Esophagus muscularis mucosa (tissue), 3 donors: ENCODE measurements at regions not wholly inside any gene's neighbourhood (a gene's known extent, or its start where the extent isn't known, plus 50 kb on each side); places are given as distances from the start of the nearest gene placed in this dataset.

ENCODE experiments used
- POLR2A ChIP-seq: fragments of 450-650 bp; IDR thresholded peaks from one replicate; pipeline ENCODE4 v1.6.1; 2017; ENCODE audit warnings: antibody characterized with exemption, moderate library complexity, mild to moderate bottlenecking, low read depth
- TF ChIP-seq, protein P1 (sequence below), 3 experiments: fragments of 200-600 bp in 2 of 3; fragments of 450-650 bp in 1 of 3; sonication (generic) in 2 of 3; IDR thresholded peaks; one replicate each; pipeline ENCODE4 v1.5.1; 2017 to 2019; ENCODE audit warnings: antibody characterized with exemption in 3 of 3, mild to moderate bottlenecking in 2 of 3, moderate library complexity in 1 of 3

DNA sequence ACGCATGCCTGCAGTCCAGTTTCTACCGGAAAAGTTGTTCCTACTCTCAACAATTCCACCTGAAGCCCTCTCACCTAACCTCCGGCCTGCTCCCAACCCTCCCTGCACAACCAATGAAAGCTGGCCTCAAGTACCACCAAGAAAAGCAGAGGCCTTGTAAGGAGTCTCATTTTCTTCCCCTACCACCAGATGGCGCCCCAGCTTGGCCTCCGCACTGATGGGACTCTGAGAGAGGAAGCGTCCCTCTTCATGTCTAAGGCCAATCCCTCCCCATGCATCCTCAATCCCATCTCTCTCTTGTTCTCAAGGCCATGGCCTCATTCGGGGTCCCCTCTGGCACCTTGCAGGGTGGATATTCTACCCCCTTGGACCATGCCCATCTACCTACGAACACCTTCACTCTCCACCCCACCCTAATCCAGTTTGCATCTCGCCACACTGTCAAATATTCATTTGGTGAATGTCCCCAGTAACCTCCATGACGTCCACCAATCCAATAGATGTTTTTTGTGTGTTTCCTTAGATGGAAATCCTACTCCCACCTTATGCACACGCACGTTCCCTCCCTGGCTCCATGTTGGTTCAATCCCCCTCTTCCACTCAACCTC is 412.8 kb downstream of the ZNF536 start:
- TF ChIP-seq, protein P1, sequence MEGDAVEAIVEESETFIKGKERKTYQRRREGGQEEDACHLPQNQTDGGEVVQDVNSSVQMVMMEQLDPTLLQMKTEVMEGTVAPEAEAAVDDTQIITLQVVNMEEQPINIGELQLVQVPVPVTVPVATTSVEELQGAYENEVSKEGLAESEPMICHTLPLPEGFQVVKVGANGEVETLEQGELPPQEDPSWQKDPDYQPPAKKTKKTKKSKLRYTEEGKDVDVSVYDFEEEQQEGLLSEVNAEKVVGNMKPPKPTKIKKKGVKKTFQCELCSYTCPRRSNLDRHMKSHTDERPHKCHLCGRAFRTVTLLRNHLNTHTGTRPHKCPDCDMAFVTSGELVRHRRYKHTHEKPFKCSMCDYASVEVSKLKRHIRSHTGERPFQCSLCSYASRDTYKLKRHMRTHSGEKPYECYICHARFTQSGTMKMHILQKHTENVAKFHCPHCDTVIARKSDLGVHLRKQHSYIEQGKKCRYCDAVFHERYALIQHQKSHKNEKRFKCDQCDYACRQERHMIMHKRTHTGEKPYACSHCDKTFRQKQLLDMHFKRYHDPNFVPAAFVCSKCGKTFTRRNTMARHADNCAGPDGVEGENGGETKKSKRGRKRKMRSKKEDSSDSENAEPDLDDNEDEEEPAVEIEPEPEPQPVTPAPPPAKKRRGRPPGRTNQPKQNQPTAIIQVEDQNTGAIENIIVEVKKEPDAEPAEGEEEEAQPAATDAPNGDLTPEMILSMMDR (IDR thresholded peaks at IDR 0.05) = peak; percentile 41 to 67 (median 48)
- no peak for TF ChIP-seq POLR2A
